Bronchial epithelial cell (primary cell): ENCODE measurements at regions not wholly inside any gene's neighbourhood (a gene's known extent, or its start where the extent isn't known, plus 50 kb on each side); places are given as distances from the start of the nearest gene placed in this dataset.
A peak's percentile ranks its signal among the peaks of the same experiment; 100 is the strongest.

Source experiments
- DNase-seq: peaks from one replicate; pipeline ENCODE4 v3.0.0-alpha.2; 2010; ENCODE audit warnings: low read depth
- FAIRE-seq: peaks from 2 replicates; lab custom pipeline; 2011; peaks lifted over from hg19 to GRCh38; lab: Jason Lieb, UNC
- H3K27me3 ChIP-seq: 2 replicates; pipeline ENCODE4 v1.5.1; 2011; ENCODE audit warnings: low read length; ENCODE audit not compliant: control insufficient read depth, insufficient read depth
- H3K36me3 ChIP-seq: 2 replicates; pipeline ENCODE4 v1.5.1; 2011; ENCODE audit warnings: low read length; ENCODE audit not compliant: control insufficient read depth, insufficient read depth
- H3K4me3 ChIP-seq: 2 replicates; pipeline ENCODE4 v1.5.1; 2011; ENCODE audit warnings: mild to moderate bottlenecking, low read depth, low read length, control low read depth
- CTCF ChIP-seq: IDR thresholded peaks from 2 replicates; pipeline ENCODE4 v1.5.1; 2011; ENCODE audit warnings: mild to moderate bottlenecking, moderate library complexity, low read length, control low read depth, inconsistent platforms; ENCODE audit not compliant: insufficient read depth, severe bottlenecking

DNA sequence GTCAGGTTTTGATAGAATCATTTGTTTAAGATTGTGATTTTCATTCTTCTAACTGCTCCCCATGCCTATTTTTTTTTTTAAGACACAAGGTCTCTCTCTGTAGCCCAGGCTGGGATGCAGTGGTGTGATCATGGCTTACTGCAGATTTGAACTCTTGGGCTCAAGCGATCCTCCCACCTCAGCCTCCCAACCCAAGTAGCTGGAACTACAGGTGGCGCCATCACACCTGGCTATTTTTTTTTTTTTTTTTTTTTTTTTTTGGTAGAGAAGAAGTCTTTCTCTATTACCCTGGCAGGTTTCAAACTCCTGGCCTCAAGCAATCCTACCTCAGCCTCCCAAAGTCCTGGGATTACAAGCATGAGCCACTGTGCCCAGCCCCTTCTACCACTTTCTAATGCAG, 223.3 kb downstream of the CBLN1 start:
- no peak for DNase-seq
- H3K27me3 ChIP-seq, result no peaks in the 10 kb centered on the region
- FAIRE-seq, result no peak
- peak; percentile 11 for TF ChIP-seq CTCF
- H3K36me3 ChIP-seq, result no peaks in the 10 kb centered on the region
- no peak overlapping the region for H3K4me3 ChIP-seq

DNA sequence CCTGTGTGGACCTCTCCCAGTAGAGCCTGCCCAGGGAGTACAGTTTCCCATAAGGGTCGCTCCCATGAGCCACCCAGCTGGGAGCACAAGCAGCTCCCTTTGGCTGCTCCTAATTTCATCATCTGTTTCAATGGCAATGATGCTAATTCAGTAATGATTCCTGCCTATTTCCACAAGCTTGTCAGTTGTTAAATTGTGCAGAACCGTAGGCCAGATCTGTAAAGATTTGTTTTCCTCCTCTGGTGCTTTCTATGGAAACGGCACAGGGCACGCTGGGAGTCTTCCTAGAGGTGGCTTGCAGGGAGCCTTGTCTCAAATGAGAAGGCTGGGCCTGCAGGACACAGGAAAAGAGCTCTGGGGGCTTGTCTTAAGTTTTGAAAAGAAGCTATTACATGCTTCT, 223.7 kb downstream of the CBLN1 start:
- no peak for DNase-seq
- no peak for FAIRE-seq
- no peaks in the 10 kb centered on the region for H3K36me3 ChIP-seq
- H3K27me3 ChIP-seq, result no peaks in the 10 kb centered on the region
- H3K4me3 ChIP-seq, result no peak overlapping the region
- no peak for TF ChIP-seq CTCF

DNA sequence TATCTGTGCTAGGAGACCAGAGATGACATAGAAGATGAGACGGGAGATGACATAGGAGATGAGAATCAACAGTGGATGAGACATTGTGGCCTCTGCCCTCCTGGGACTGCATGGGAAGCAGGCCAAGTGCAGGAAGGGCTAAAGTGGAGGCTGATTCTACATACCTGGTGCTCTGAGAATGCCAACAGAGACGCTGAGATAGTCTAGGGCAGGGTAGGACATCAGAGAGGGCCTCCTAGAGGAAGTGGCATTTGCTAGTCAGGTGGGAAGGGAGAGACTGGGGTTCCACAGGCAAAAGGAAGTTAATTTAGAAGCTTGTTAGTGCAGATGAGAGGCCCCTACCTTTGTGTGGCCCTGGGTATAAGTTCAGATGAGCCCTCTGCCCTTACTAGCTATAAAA, 224.2 kb downstream of the CBLN1 start:
- no peak for FAIRE-seq

DNA sequence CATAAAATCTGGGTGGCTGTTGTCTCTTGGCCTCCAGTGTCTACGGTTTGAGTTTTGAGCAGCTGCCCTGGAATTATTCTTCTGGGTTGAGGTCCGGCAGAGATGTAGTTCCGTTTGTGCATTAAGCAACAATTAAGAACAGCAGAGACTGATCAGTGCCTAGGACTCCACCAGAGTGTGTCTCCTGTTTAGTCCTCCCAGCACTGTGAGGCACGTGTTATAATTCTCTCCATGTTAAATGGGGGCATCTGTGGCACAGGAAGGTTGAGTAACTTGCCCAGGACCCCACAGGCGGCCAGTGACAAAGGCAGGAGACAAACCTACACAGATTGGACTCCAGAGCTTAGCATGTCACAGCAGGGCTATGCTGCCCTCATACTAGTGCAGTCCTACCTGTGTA, 225.1 kb downstream of the CBLN1 start:
- FAIRE-seq (no peak), DNase-seq (no peak)
- Histone ChIP-seq H3K27me3 (no peaks in the 10 kb centered on the region), H3K4me3 (no peak overlapping the region), H3K36me3 (no peaks in the 10 kb centered on the region)
- TF ChIP-seq CTCF, result no peak

More for the DNA sequence above, 224.2 kb downstream of the CBLN1 start:
- Histone ChIP-seq H3K36me3 (no peaks in the 10 kb centered on the region), H3K27me3 (no peaks in the 10 kb centered on the region), H3K4me3 (no peak overlapping the region)
- no peak for DNase-seq
- no peak for TF ChIP-seq CTCF

DNA sequence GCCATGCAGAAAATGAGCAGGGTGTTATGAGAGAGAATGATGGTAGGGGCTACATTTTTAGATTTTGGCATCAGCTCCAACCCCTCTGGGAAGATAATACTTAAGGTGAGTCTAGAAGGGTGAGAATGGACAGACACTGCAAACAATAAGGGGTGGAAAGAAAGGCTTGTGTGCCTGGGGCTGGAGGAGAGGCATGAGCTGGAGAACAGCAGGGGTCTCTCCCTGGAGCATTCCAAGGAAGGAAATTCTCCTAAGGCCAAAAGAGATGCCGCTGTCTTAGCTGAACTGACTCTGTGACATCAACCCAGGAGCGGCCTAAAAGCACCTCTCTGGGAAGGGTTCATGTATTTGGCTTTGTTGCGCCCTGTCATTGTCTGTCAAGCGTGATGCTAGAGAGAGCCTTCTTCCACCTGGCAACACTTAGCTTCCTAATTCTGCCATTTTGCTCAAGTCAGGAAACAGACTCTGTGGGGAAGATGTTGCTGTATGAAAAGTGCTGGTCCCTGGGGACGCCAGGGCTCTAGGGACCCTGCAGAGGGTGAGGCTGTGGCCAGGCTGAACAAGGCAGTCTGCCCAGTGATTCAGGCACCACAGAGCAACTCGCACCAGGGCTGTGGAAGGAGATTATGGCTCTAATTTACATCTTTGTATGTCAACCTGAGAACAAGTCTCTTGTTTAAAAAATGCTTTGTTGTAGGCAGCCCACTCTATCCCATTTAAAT, 225.7 kb downstream of the CBLN1 start:
- TF ChIP-seq CTCF, result no peak
- FAIRE-seq (peak; percentile 55), DNase-seq (no peak)
- no peaks in the 10 kb centered on the region for H3K27me3 ChIP-seq
- no peak overlapping the region for H3K4me3 ChIP-seq
- H3K36me3 ChIP-seq, result no peaks in the 10 kb centered on the region

DNA sequence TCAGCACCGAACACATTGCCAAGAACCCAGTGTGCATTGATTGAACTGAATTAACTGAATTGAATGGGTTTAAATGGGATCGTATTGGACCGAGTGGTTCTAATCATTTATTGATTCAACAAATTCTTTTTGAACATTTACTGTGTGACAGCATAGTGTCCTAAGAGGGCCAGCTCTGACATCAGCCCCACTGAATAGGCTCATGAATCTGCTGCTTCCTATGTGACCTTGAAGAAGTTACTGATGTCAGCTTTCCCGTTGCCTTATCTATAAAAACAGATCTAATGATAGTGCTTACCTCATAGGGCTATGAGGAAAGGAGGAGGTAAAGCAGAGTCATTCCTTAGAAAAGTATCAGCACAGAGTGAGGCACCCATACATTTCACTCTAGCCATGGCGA, 226.3 kb downstream of the CBLN1 start:
- Histone ChIP-seq H3K4me3 (no peak overlapping the region), H3K27me3 (no peaks in the 10 kb centered on the region), H3K36me3 (no peaks in the 10 kb centered on the region)
- FAIRE-seq (no peak), DNase-seq (no peak)
- no peak for TF ChIP-seq CTCF
